ENCODE measurements at regions not wholly inside any gene's neighbourhood (a gene's known extent, or its start where the extent isn't known, plus 50 kb on each side); places are given as distances from the start of the nearest gene placed in this dataset.

- intact Hi-C loops (cut with micrococcal nuclease; ENCODE audit: unreplicated experiment), result no loop called here
- H3K9me3 ChIP-seq (ENCODE audit: low read depth, low read length, poor library complexity, severe bottlenecking), result no peaks in the 10 kb centered on the region
- no TSS peak for BruUV-seq (replicated peaks)
- no peak overlapping the region for H3K4me3 ChIP-seq (ENCODE audit: low read depth, low read length, poor library complexity, severe bottlenecking)
- CTCF ChIA-PET, result no interaction called here
- POLR2A ChIA-PET (ENCODE audit: low non-redundant PET), result no interaction called here
- peak; percentile 16 for DNase-seq (ENCODE audit: low spot score)
- TF ChIP-seq CTCF (conservative IDR thresholded peaks at IDR 0.05; ENCODE audit: low read depth, low read length), result no peak
- no peak for TF ChIP-seq EZH2 (IDR thresholded peaks at IDR 0.05; ENCODE audit: borderline replicate concordance, low read depth, low read length, poor library complexity, severe bottlenecking)
- H3K27me3 ChIP-seq (replicated peaks; ENCODE audit: insufficient read depth, low read depth, low read length, poor library complexity), result no peaks in the 10 kb centered on the region
- no peaks in the 10 kb centered on the region for H3K4me1 ChIP-seq (ENCODE audit: insufficient read depth, low read length, poor library complexity, severe bottlenecking)
- no peak overlapping the region for H3K27ac ChIP-seq (ENCODE audit: low read depth, low read length, poor library complexity, severe bottlenecking)
- no peaks in the 10 kb centered on the region for H3K36me3 ChIP-seq (ENCODE audit: insufficient read depth, low read length, poor library complexity, severe bottlenecking)
Measured at GRCh38 chr7:123401295-123401694, 133.1 kb downstream of the IQUB start.

- POLR2A ChIA-PET (ENCODE audit: low non-redundant PET), result no interaction called here
- Histone ChIP-seq H3K27me3 (replicated peaks; ENCODE audit: insufficient read depth, low read depth, low read length, poor library complexity) (no peaks in the 10 kb centered on the region), H3K4me1 (ENCODE audit: insufficient read depth, low read length, poor library complexity, severe bottlenecking) (no peaks in the 10 kb centered on the region), H3K36me3 (ENCODE audit: insufficient read depth, low read length, poor library complexity, severe bottlenecking) (no peaks in the 10 kb centered on the region), H3K9me3 (ENCODE audit: low read depth, low read length, poor library complexity, severe bottlenecking) (no peaks in the 10 kb centered on the region), H3K4me3 (ENCODE audit: low read depth, low read length, poor library complexity, severe bottlenecking) (no peak overlapping the region), H3K27ac (ENCODE audit: low read depth, low read length, poor library complexity, severe bottlenecking) (no peak overlapping the region)
- DNase-seq (ENCODE audit: low spot score), result no peak
- CTCF ChIA-PET, result no interaction called here
- no TSS peak for BruUV-seq (replicated peaks)
- intact Hi-C loops (cut with micrococcal nuclease; ENCODE audit: unreplicated experiment), result no loop called here
- TF ChIP-seq EZH2 (IDR thresholded peaks at IDR 0.05; ENCODE audit: borderline replicate concordance, low read depth, low read length, poor library complexity, severe bottlenecking) (no peak), CTCF (conservative IDR thresholded peaks at IDR 0.05; ENCODE audit: low read depth, low read length) (no peak)
Measured at GRCh38 chr7:123400196-123400595, 134.2 kb downstream of the IQUB start.

- H3K27ac ChIP-seq (ENCODE audit: low read depth, low read length, poor library complexity, severe bottlenecking), result no peak overlapping the region
Measured at GRCh38 chr7:123398921-123399320, 135.5 kb downstream of the IQUB start.

More at GRCh38 chr7:123398921-123399320, 135.5 kb downstream of the IQUB start:
- Histone ChIP-seq H3K4me3 (ENCODE audit: low read depth, low read length, poor library complexity, severe bottlenecking) (no peak overlapping the region), H3K27me3 (replicated peaks; ENCODE audit: insufficient read depth, low read depth, low read length, poor library complexity) (no peaks in the 10 kb centered on the region), H3K36me3 (ENCODE audit: insufficient read depth, low read length, poor library complexity, severe bottlenecking) (no peaks in the 10 kb centered on the region), H3K9me3 (ENCODE audit: low read depth, low read length, poor library complexity, severe bottlenecking) (no peaks in the 10 kb centered on the region), H3K4me1 (ENCODE audit: insufficient read depth, low read length, poor library complexity, severe bottlenecking) (no peaks in the 10 kb centered on the region)
- TF ChIP-seq CTCF (conservative IDR thresholded peaks at IDR 0.05; ENCODE audit: low read depth, low read length) (no peak), EZH2 (IDR thresholded peaks at IDR 0.05; ENCODE audit: borderline replicate concordance, low read depth, low read length, poor library complexity, severe bottlenecking) (no peak)
- CTCF ChIA-PET, result no interaction called here
- BruUV-seq (replicated peaks), result no TSS peak
- no peak for DNase-seq (ENCODE audit: low spot score)
- intact Hi-C loops (cut with micrococcal nuclease; ENCODE audit: unreplicated experiment), result no loop called here
- POLR2A ChIA-PET (ENCODE audit: low non-redundant PET), result no interaction called here
